ENCODE measurements at regions not wholly inside any gene's neighbourhood (a gene's known extent, or its start where the extent isn't known, plus 50 kb on each side); places are given as distances from the start of the nearest gene placed in this dataset.

DNA sequence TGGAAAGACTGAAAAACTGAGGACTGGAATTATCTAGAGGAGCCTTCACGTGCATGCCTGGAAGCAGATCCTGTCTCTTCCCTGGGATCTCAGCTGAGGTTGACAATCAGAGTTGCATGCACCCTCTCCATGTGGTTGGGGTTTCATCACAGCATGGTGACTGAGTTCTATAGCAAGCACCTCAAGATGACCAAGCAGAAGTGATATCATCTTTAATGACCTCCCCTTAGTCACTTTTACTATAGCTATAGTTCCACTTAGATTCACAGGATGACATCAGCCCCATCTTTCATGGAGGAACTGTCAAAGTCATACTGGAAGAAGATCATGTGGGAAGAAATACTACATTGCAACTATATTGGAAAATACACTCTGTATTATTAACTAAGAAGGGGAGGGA lies 105.8 kb upstream of the ATXN7L3B start:
- H3K4me3 ChIP-seq (ENCODE audit: low read depth in 1 of 2, low read length in 2 of 2), result no peak overlapping the region

DNA sequence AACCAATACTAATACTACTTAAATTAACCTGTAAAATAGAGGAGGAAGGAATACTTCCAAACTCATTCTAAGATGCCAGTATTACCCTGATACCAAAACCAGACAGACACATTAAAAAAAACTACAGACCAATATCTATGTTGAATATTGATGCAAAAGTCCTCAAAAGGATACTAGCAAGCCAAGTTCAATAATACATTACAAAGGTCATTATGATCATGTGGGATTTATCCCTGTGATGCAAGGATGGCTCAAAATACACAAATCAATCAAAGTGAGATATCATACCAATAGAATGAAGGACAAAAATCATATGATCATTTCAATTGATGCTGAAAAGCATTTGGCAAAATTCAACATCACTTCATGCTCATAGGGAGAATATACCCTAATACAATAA lies 97.2 kb upstream of the ATXN7L3B start:
- no peak overlapping the region for H3K4me3 ChIP-seq (ENCODE audit: low read depth in 1 of 2, low read length in 2 of 2)
- H3K36me3 ChIP-seq (ENCODE audit: control insufficient read depth in 1 of 2, insufficient read depth in 2 of 2, low read length in 2 of 2), result no peaks in the 10 kb centered on the region
- no peak overlapping the region for H3K27ac ChIP-seq (ENCODE audit: low read length)
- H3K4me1 ChIP-seq (ENCODE audit: control insufficient read depth in 1 of 2, insufficient read depth in 2 of 2, low read length in 2 of 2), result no peaks in the 10 kb centered on the region
- no peaks in the 10 kb centered on the region for H3K27me3 ChIP-seq (ENCODE audit: low read depth, low read length)
- no peaks in the 10 kb centered on the region for H3K9me3 ChIP-seq (ENCODE audit: control insufficient read depth in 1 of 2, low read length in 2 of 2)

More for the DNA sequence above, 105.8 kb upstream of the ATXN7L3B start:
- no peaks in the 10 kb centered on the region for H3K9me3 ChIP-seq (ENCODE audit: control insufficient read depth in 1 of 2, low read length in 2 of 2)
- H3K36me3 ChIP-seq (ENCODE audit: control insufficient read depth in 1 of 2, insufficient read depth in 2 of 2, low read length in 2 of 2), result no peaks in the 10 kb centered on the region
- H3K4me1 ChIP-seq (ENCODE audit: control insufficient read depth in 1 of 2, insufficient read depth in 2 of 2, low read length in 2 of 2), result no peaks in the 10 kb centered on the region
- no peak overlapping the region for H3K27ac ChIP-seq (ENCODE audit: low read length)
- H3K27me3 ChIP-seq (ENCODE audit: low read depth, low read length), result no peaks in the 10 kb centered on the region

DNA sequence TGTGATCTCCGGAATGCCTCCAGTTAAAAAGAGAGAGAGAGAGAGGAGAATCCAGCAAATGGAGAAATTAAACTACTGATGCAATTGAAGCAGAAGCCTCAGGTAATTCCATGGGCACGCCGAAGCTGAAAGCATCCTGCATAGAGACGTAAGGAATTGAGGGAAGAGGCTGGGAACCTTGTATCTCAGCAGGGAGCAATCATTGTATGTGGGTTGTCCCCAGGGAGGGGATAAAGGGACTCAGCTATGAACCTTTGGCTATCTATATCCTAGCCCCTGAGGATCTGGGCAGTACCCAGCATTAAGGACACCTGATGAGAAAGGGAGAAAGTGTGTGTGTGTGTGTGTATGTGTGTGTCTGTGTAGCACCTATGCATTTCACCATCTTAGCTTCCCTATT lies 95.8 kb upstream of the ATXN7L3B start:
- H3K4me1 ChIP-seq (ENCODE audit: control insufficient read depth in 1 of 2, insufficient read depth in 2 of 2, low read length in 2 of 2), result no peaks in the 10 kb centered on the region

DNA sequence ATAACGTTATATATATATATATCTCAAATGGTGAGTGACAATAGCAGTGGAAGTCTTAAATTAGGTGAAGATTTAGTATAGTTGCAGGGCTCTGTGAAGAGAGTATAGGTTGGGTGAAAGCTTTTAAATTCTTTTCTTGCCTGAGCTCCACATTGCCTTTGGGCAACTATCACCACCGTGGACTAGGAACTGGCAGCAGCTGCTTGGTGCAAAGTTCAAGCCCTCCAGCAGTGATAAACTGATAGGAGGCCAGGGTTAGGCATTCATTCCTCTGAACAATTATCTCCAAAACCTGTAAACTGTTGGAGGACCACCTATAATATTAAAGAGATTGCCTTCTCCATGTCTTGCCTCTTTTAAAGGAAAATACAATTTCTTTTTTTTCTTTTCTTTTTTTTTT lies 91.2 kb upstream of the ATXN7L3B start:
- no peak overlapping the region for H3K27ac ChIP-seq (ENCODE audit: low read length)
- H3K4me3 ChIP-seq (ENCODE audit: low read depth in 1 of 2, low read length in 2 of 2), result no peak overlapping the region
- H3K4me1 ChIP-seq (ENCODE audit: control insufficient read depth in 1 of 2, insufficient read depth in 2 of 2, low read length in 2 of 2), result no peaks in the 10 kb centered on the region
- H3K9me3 ChIP-seq (ENCODE audit: control insufficient read depth in 1 of 2, low read length in 2 of 2), result no peaks in the 10 kb centered on the region
- no peaks in the 10 kb centered on the region for H3K27me3 ChIP-seq (ENCODE audit: low read depth, low read length)
- H3K36me3 ChIP-seq (ENCODE audit: control insufficient read depth in 1 of 2, insufficient read depth in 2 of 2, low read length in 2 of 2), result no peaks in the 10 kb centered on the region

More for the DNA sequence above, 95.8 kb upstream of the ATXN7L3B start:
- Histone ChIP-seq H3K4me3 (ENCODE audit: low read depth in 1 of 2, low read length in 2 of 2) (no peak overlapping the region), H3K27me3 (ENCODE audit: low read depth, low read length) (no peaks in the 10 kb centered on the region), H3K27ac (ENCODE audit: low read length) (no peak overlapping the region), H3K9me3 (ENCODE audit: control insufficient read depth in 1 of 2, low read length in 2 of 2) (no peaks in the 10 kb centered on the region), H3K36me3 (ENCODE audit: control insufficient read depth in 1 of 2, insufficient read depth in 2 of 2, low read length in 2 of 2) (no peaks in the 10 kb centered on the region)

DNA sequence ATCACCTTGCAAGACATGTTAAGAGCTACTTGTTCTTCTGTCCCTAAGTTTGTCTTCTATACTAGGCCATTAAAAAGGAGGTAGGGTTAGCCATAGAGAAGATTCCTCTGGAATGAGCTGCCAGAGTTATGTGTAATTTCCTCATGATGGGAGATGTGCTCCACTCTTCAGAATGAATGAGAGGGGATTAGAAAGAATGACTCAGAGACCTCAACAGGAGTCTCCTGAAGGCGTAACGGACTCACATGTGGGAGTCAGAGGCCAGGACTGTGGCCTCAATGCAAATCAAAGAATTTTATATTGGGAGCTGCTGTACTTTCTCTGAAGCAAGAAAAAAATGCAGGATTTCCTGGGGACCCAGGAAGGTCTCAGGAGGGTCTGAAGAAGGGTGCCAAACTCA lies 87.8 kb upstream of the ATXN7L3B start:
- no peak overlapping the region for H3K4me3 ChIP-seq (ENCODE audit: low read depth in 1 of 2, low read length in 2 of 2)
- no peaks in the 10 kb centered on the region for H3K27me3 ChIP-seq (ENCODE audit: low read depth, low read length)
- no peaks in the 10 kb centered on the region for H3K4me1 ChIP-seq (ENCODE audit: control insufficient read depth in 1 of 2, insufficient read depth in 2 of 2, low read length in 2 of 2)

DNA sequence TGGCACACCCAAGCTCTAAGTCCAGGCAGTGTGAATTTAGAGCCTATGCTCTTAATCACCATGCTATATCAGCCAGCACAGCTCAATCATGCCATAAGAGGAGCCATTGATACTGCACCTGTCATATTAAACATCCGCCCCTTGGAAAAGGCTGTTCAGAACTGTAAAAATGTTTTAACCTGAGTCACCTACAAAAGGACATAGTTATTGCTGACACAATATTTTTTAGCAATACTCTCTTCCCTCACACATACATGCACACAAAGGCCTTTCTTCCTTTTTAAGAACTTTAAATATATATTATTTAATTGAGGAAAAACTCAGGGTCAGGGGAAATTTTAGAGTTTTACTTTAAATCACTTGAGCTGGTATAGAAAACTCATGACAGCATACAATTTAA lies 83.5 kb upstream of the ATXN7L3B start:
- Histone ChIP-seq H3K4me1 (ENCODE audit: control insufficient read depth in 1 of 2, insufficient read depth in 2 of 2, low read length in 2 of 2) (no peaks in the 10 kb centered on the region), H3K27ac (ENCODE audit: low read length) (no peak overlapping the region), H3K4me3 (ENCODE audit: low read depth in 1 of 2, low read length in 2 of 2) (no peak overlapping the region), H3K27me3 (ENCODE audit: low read depth, low read length) (no peaks in the 10 kb centered on the region), H3K36me3 (ENCODE audit: control insufficient read depth in 1 of 2, insufficient read depth in 2 of 2, low read length in 2 of 2) (no peaks in the 10 kb centered on the region), H3K9me3 (ENCODE audit: control insufficient read depth in 1 of 2, low read length in 2 of 2) (no peaks in the 10 kb centered on the region)

More for the DNA sequence above, 87.8 kb upstream of the ATXN7L3B start:
- Histone ChIP-seq H3K9me3 (ENCODE audit: control insufficient read depth in 1 of 2, low read length in 2 of 2) (no peaks in the 10 kb centered on the region), H3K36me3 (ENCODE audit: control insufficient read depth in 1 of 2, insufficient read depth in 2 of 2, low read length in 2 of 2) (no peaks in the 10 kb centered on the region), H3K27ac (ENCODE audit: low read length) (no peak overlapping the region)

DNA sequence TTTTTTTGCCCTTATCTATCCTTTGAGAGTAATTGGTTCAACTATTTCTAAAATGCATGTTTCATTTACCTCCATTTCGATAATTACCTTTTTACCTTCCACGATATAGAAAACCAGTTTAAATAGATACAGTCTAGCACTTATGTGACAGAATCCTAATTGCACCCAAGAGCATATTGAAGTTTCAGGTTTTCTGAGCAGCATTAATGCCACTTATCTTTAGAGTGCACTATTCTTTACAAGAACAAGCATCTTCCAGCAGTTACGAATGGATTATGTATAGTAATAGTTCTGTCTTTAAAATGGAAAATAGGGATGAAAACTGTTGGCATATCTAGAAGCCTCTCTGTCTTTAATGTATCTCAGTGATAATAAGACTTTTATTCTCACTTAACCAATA lies 82.2 kb upstream of the ATXN7L3B start:
- H3K36me3 ChIP-seq (ENCODE audit: control insufficient read depth in 1 of 2, insufficient read depth in 2 of 2, low read length in 2 of 2), result no peaks in the 10 kb centered on the region
- no peaks in the 10 kb centered on the region for H3K9me3 ChIP-seq (ENCODE audit: control insufficient read depth in 1 of 2, low read length in 2 of 2)
- no peak overlapping the region for H3K27ac ChIP-seq (ENCODE audit: low read length)
- H3K4me1 ChIP-seq (ENCODE audit: control insufficient read depth in 1 of 2, insufficient read depth in 2 of 2, low read length in 2 of 2), result no peaks in the 10 kb centered on the region
- H3K27me3 ChIP-seq (ENCODE audit: low read depth, low read length), result no peaks in the 10 kb centered on the region
- H3K4me3 ChIP-seq (ENCODE audit: low read depth in 1 of 2, low read length in 2 of 2), result no peak overlapping the region

DNA sequence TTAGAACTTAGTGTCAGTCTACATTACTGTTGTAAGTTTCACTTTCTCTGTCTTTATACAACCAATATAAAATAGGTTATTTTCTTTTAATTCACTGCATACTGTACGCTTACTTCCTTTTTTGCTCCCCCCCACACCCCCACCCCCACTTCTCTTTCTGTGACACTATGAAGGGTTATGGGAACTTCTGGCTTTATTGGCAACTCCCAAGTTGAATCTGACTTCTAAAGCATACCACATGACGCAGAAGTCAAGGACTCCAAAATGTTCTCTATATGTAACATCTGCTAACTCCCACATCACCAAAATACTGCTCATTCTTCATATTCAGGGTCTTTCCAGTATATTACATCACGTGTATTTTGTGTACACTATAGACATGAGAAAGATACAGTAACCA lies 81.2 kb upstream of the ATXN7L3B start:
- H3K27ac ChIP-seq (ENCODE audit: low read length), result no peak overlapping the region
- H3K27me3 ChIP-seq (ENCODE audit: low read depth, low read length), result no peaks in the 10 kb centered on the region
- no peaks in the 10 kb centered on the region for H3K36me3 ChIP-seq (ENCODE audit: control insufficient read depth in 1 of 2, insufficient read depth in 2 of 2, low read length in 2 of 2)
- H3K4me1 ChIP-seq (ENCODE audit: control insufficient read depth in 1 of 2, insufficient read depth in 2 of 2, low read length in 2 of 2), result no peaks in the 10 kb centered on the region
- no peak overlapping the region for H3K4me3 ChIP-seq (ENCODE audit: low read depth in 1 of 2, low read length in 2 of 2)
- H3K9me3 ChIP-seq (ENCODE audit: control insufficient read depth in 1 of 2, low read length in 2 of 2), result no peaks in the 10 kb centered on the region

DNA sequence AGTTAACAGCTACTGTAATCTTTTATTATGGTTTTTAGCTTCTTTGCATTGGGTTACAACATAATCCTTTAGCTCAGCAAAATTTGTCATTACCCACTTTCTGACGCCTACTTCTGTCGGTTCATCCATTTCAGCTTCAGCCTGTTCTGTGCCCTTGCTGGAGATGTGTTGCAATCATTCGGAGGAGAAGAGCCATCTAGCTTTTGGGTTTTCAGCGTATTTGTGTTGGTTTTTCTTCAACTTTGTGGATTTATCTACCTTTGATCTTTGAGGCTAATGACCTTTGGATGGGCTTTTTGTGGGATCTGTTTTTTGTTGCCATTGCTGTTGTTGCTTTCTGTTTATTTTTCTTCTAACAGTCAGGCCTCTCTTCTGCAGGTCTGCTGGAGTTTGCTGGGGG lies 69.2 kb upstream of the ATXN7L3B start:
- no peaks in the 10 kb centered on the region for H3K27me3 ChIP-seq (ENCODE audit: low read depth, low read length)
- H3K9me3 ChIP-seq (ENCODE audit: control insufficient read depth in 1 of 2, low read length in 2 of 2), result no peaks in the 10 kb centered on the region
- no peaks in the 10 kb centered on the region for H3K36me3 ChIP-seq (ENCODE audit: control insufficient read depth in 1 of 2, insufficient read depth in 2 of 2, low read length in 2 of 2)
- no peaks in the 10 kb centered on the region for H3K4me1 ChIP-seq (ENCODE audit: control insufficient read depth in 1 of 2, insufficient read depth in 2 of 2, low read length in 2 of 2)
- H3K27ac ChIP-seq (ENCODE audit: low read length), result no peak overlapping the region
- H3K4me3 ChIP-seq (ENCODE audit: low read depth in 1 of 2, low read length in 2 of 2), result no peak overlapping the region

DNA sequence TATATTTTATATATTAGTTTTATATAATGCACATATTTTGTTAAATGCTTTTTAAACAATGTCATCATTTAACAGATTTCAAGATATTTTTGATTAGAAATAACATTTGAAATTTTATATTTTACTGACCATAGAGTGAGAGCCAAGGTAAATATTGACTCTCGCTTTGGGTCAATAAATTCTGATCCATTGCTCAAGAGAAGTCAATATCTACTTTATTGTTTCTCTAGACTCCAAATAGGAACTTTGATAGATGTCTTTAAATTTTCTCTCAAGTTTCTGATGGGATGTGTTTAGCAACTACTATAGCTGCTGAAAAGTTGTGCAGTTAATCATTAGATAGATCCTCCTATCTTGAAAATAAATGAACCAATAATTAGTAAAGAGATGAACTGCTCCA lies 61.4 kb upstream of the ATXN7L3B start:
- H3K4me1 ChIP-seq (ENCODE audit: control insufficient read depth in 1 of 2, insufficient read depth in 2 of 2, low read length in 2 of 2), result no peaks in the 10 kb centered on the region
- no peaks in the 10 kb centered on the region for H3K9me3 ChIP-seq (ENCODE audit: control insufficient read depth in 1 of 2, low read length in 2 of 2)
- no peak overlapping the region for H3K4me3 ChIP-seq (ENCODE audit: low read depth in 1 of 2, low read length in 2 of 2)
- no peaks in the 10 kb centered on the region for H3K27me3 ChIP-seq (ENCODE audit: low read depth, low read length)
- no peaks in the 10 kb centered on the region for H3K36me3 ChIP-seq (ENCODE audit: control insufficient read depth in 1 of 2, insufficient read depth in 2 of 2, low read length in 2 of 2)
- no peak overlapping the region for H3K27ac ChIP-seq (ENCODE audit: low read length)

DNA sequence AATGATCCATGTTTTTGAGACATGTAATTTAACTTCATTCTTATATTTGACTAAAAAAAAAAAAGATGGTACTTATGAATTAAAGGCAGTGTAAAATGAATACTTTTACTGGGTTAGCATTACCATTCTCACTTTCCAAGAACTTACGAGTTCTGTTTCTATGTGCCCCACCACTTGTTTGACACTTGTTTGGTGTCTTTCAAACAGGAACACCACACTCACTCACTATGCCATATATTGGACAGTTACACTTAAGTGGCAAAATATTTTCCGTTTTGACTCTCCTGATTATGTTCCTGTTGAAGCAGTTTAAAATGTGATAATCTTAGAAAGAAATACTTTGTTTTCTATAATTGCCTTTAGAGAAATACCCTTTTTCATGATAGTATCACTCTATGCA lies 56.6 kb upstream of the ATXN7L3B start:
- Histone ChIP-seq H3K4me1 (ENCODE audit: control insufficient read depth in 1 of 2, insufficient read depth in 2 of 2, low read length in 2 of 2) (no peaks in the 10 kb centered on the region), H3K9me3 (ENCODE audit: control insufficient read depth in 1 of 2, low read length in 2 of 2) (no peaks in the 10 kb centered on the region), H3K27me3 (ENCODE audit: low read depth, low read length) (no peaks in the 10 kb centered on the region), H3K27ac (ENCODE audit: low read length) (no peak overlapping the region), H3K36me3 (ENCODE audit: control insufficient read depth in 1 of 2, insufficient read depth in 2 of 2, low read length in 2 of 2) (no peaks in the 10 kb centered on the region), H3K4me3 (ENCODE audit: low read depth in 1 of 2, low read length in 2 of 2) (no peak overlapping the region)

DNA sequence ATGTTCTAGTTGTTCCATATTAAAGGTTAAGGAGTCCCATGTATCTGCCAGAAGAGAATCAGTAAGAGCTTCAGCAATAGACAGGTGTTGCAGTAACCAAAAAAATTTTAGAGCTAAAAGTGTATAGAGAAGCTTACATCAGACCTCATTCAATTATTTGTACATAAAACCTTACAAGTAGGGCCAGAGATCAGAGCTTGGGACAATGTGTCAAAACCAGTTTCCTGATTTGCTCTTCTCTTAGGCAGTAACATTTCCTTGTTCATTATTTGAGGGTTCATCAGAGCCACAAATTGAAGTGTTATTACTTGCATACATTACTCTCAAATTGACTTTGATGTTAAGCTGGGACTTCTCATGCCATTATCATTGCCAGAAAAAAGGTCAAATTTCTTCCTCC lies 55.5 kb upstream of the ATXN7L3B start:
- Histone ChIP-seq H3K4me3 (ENCODE audit: low read depth in 1 of 2, low read length in 2 of 2) (no peak overlapping the region), H3K4me1 (ENCODE audit: control insufficient read depth in 1 of 2, insufficient read depth in 2 of 2, low read length in 2 of 2) (no peaks in the 10 kb centered on the region), H3K27me3 (ENCODE audit: low read depth, low read length) (no peaks in the 10 kb centered on the region), H3K27ac (ENCODE audit: low read length) (no peak overlapping the region), H3K9me3 (ENCODE audit: control insufficient read depth in 1 of 2, low read length in 2 of 2) (no peaks in the 10 kb centered on the region), H3K36me3 (ENCODE audit: control insufficient read depth in 1 of 2, insufficient read depth in 2 of 2, low read length in 2 of 2) (no peaks in the 10 kb centered on the region)

Measured in muscle layer of duodenum (tissue), 2 donors.